ENCODE measurements at regions not wholly inside any gene's neighbourhood (a gene's known extent, or its start where the extent isn't known, plus 50 kb on each side); places are given as distances from the start of the nearest gene placed in this dataset.

GRCh38 chr20:7650086-7650879 lies 290.0 kb downstream of the HAO1 start:
- DNase-seq (ENCODE audit: low spot score): no peak

GRCh38 chr20:7654231-7654630 lies 286.0 kb downstream of the HAO1 start:
- no peak for DNase-seq (ENCODE audit: low spot score)

- no peak for DNase-seq (ENCODE audit: low spot score)
Observed at GRCh38 chr20:7656687-7657467, 283.4 kb downstream of the HAO1 start.

GRCh38 chr20:7657569-7657968 lies 282.7 kb downstream of the HAO1 start:
- no peak for DNase-seq (ENCODE audit: low spot score)

GRCh38 chr20:7660165-7660564 lies 280.1 kb downstream of the HAO1 start:
- DNase-seq (ENCODE audit: low spot score): no peak

- DNase-seq (ENCODE audit: low spot score): no peak
Observed at GRCh38 chr20:7665376-7665775, 274.9 kb downstream of the HAO1 start.

GRCh38 chr20:7667194-7667593 lies 273.1 kb downstream of the HAO1 start:
- DNase-seq (ENCODE audit: low spot score): no peak

GRCh38 chr20:7672571-7672970 lies 267.7 kb downstream of the HAO1 start:
- DNase-seq (ENCODE audit: low spot score): no peak

- DNase-seq (ENCODE audit: low spot score): no peak
Observed at GRCh38 chr20:7673841-7674240, 266.4 kb downstream of the HAO1 start.

GRCh38 chr20:7682916-7683315 lies 257.3 kb downstream of the HAO1 start:
- no peak for DNase-seq (ENCODE audit: low spot score)

- DNase-seq (ENCODE audit: low spot score): no peak
Observed at GRCh38 chr20:7687065-7687464, 253.2 kb downstream of the HAO1 start.

- DNase-seq (ENCODE audit: low spot score): no peak
Observed at GRCh38 chr20:7689151-7689550, 251.1 kb downstream of the HAO1 start.

GRCh38 chr20:7691647-7692269 lies 248.5 kb downstream of the HAO1 start:
- no peak for DNase-seq (ENCODE audit: low spot score)

- DNase-seq (ENCODE audit: low spot score): no peak
Observed at GRCh38 chr20:7692478-7692877, 247.8 kb downstream of the HAO1 start.

- no peak for DNase-seq (ENCODE audit: low spot score)
Observed at GRCh38 chr20:7693761-7694160, 246.5 kb downstream of the HAO1 start.

GRCh38 chr20:7695051-7695495 lies 245.2 kb downstream of the HAO1 start:
- DNase-seq (ENCODE audit: low spot score): no peak

GRCh38 chr20:7695635-7696034 lies 244.6 kb downstream of the HAO1 start:
- DNase-seq (ENCODE audit: low spot score): no peak

GRCh38 chr20:7696311-7696710 lies 243.9 kb downstream of the HAO1 start:
- no peak for DNase-seq (ENCODE audit: low spot score)

GRCh38 chr20:7702141-7702540 lies 238.1 kb downstream of the HAO1 start:
- DNase-seq (ENCODE audit: low spot score): no peak

GRCh38 chr20:7703551-7703961 lies 236.7 kb downstream of the HAO1 start:
- DNase-seq (ENCODE audit: low spot score): peak; percentile 1

- no peak for DNase-seq (ENCODE audit: low spot score)
Observed at GRCh38 chr20:7703996-7704395, 236.3 kb downstream of the HAO1 start.

GRCh38 chr20:7708112-7708511 lies 232.1 kb downstream of the HAO1 start:
- no peak for DNase-seq (ENCODE audit: low spot score)

- DNase-seq (ENCODE audit: low spot score): no peak
Observed at GRCh38 chr20:7708782-7709181, 231.5 kb downstream of the HAO1 start.
